ENCODE measurements at regions not wholly inside any gene's neighbourhood (a gene's known extent, or its start where the extent isn't known, plus 50 kb on each side); places are given as distances from the start of the nearest gene placed in this dataset.
"Not testable (repeated sequence)": the region's sequence is repeated elsewhere in the genome, so short reads cannot be mapped to it uniquely, and the experiment has no call there.

DNA sequence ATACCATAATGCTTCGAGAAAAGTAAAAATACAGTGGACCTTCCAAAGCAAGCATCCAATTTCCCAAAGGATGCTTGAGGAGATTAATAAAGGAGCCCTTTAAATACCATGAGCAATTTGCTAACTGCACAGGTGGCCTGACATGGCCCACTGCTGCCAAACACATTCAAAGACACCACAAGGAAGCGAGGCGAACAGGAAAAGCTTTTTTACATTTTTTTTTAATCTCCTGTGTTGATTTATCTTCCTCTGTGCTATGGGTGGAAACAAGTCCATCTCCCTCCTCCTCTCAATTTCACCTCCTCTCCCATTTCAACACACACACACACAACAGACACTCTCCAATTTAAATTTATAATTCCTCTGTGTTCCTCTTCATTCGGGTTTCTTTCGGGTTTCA, 243.4 kb downstream of the IGSF11 start:
- Histone ChIP-seq H3K27ac (no peak overlapping the region), H3K4me3 (no peak overlapping the region)

DNA sequence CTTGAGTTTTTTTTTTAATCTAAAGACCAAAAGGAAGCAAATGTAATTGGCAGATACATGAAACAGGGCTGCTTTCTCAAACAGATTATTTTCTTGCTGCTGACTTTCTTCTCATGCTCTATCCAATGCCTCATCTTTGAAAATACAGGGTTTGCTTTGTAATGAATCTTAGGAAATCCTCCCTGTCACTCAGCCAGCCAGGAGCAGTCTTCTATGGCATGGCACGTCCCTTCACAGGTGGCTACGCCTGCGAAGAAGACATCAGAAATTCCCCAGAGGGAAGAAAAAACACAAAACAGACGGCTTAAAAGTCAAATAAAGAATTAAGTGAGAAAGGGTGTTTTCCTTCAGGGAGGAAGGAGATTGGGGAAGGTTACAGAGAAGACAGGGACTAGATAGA, 242.5 kb downstream of the IGSF11 start:
- Histone ChIP-seq H3K4me3 (no peak overlapping the region), H3K27ac (no peak overlapping the region)

DNA sequence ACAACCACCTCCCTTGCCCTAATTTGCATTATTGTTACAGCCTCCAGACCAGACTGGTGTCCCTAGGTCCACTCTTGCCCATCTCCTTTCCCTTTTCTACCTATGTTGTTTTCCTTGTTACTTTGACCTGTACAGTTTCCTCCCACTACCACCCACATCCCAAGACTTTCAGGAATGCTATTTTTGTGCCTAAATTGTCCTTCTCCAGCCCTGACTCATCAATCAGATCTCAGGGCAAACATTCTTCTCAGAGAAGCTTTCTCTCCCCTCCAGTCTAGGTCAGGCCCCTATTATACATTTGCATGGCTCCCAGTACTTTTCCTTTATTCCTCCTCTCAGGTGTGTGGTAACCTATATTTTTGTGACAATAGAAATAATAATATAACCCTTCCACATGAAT, 241.5 kb downstream of the IGSF11 start:
- H3K4me3 ChIP-seq = no peak overlapping the region
- no peak overlapping the region for H3K27ac ChIP-seq

DNA sequence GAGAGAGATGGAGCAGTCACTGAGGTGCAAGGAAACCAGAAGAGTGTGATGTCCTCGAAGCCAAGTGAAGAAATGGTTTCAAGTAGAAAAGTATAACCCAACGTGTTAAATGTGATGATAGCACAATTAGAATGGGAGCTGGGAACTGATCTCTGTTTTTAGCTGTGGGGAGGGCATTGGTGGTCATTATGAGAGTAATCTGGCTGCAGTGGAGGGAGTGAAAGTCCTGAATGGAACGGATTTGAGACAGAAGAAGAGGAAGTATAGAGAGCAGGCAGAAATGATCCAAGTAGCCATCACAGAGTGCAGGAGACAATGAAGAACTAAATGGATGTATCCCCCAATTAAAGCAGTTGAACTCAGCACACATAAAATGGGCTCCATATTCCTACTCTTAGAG, 235.3 kb downstream of the IGSF11 start:
- Histone ChIP-seq H3K27ac (no peak overlapping the region), H3K4me3 (no peak overlapping the region)

DNA sequence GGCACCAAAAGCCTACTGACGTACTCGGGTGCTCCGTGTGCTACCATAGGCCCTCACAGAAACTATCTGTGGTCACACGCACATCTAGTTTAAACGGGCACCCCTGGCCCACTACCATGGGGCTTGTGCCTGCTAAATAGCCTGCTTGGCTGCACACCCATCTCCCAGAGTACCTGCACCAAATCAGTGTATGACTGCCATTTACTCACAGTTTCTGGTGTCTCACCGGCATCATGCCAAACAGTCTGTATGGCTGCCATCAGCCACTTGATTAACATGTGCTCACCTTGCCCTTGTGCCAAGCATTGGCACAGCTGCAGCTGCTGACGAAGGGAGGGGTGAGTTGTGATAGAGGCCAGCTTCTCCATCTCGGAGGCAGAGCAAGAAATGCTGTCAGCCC, 232.7 kb downstream of the IGSF11 start:
- H3K27ac ChIP-seq = no peak overlapping the region

DNA sequence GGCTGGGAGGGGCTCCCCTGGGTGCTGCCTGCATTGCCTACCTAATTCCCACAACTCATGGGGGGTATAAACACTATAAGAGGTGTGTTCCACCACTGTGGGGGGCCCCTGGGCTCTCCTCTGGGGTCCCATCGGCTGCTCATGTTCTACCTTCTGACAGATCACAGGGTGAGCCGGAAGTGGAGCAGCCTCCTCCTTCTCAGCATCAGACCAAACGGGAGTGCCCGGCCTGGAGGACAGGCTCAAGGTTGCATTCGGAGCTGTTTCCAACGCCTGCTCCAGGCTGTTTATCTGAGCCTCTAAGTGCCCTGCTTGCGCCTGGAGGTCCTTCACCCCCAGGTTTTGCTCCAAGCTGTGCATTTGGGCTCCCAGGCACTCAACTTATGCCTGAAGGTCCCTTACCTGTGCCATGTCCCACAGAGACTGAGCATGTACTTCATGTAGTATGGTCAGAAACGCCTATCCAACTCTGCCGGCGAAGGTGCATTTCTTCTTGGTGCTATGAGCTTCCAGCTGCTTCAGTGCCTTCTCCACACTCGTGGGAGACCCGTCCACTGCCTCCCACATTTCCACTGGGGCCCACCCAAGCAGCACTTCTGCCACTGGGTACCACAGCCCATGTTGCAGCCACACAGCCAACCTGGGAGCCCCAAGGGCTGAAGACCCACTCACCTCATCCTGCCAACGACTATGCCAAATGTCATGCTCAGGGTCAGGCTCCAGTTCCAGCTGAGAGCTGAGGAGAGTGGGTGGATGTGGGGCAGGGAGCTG, 232.1 kb downstream of the IGSF11 start:
- Histone ChIP-seq H3K4me3 (no peak overlapping the region), H3K27ac (no peak overlapping the region)

More for the DNA sequence above, 232.7 kb downstream of the IGSF11 start:
- no peak overlapping the region for H3K4me3 ChIP-seq

DNA sequence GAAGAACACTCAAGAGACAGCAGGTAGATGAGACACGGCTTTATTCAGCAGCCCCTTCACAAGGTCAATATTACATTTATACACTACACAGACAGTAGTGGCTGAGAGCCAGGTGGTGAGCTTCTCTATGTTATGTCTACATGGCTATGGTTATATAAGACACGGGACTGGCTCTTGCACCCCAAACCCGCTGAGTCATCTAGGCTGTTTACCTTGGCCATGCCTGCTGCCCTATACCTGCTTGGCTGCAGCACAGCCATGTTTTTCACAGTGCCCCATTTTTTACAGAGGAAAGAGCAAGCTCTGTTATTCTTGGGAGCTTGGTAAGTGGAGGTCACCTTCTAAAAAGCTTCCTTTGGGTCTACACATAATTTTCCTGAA, 231.6 kb downstream of the IGSF11 start:
- no peak overlapping the region for H3K27ac ChIP-seq
- H3K4me3 ChIP-seq = no peak overlapping the region

DNA sequence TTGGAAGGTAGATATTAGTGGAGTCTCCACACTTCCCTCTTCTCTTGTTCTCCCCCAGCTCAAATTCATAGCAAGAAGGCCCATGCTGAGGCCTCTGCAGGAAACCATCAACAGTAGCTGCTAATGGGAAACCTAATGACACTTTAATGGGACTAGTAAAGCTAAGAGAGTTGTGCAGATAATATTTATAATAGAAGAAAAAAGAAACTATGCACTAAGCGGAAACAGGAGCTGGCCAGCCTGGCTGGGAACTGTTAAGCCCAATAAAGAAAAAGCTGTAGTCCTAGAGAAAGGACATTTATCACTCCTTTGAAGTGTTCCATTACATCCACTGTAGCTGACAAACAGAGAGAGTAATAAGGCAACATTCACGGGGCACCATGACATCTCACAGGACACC, 229.6 kb downstream of the IGSF11 start:
- H3K4me3 ChIP-seq = no peak overlapping the region
- H3K27ac ChIP-seq = no peak overlapping the region

DNA sequence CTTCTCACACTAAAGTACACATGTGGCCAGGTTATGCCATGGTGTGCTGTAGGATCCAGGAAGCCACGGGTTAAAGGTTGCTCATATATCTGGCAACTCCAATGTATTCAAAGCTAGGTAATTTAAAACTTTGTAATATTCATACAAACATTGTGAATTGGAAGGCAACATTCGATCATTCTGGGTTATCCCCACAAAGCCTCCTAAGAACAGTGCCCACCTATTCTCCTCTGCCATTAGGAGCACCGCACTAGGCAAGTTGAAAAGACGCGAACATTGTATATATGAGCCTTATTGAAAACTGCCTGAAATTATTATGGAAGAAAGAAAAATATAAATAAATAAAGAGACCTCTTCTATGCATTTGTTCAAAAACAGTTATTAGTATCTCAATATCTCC, 228.2 kb downstream of the IGSF11 start:
- Histone ChIP-seq H3K4me3 (no peak overlapping the region), H3K27ac (no peak overlapping the region)

DNA sequence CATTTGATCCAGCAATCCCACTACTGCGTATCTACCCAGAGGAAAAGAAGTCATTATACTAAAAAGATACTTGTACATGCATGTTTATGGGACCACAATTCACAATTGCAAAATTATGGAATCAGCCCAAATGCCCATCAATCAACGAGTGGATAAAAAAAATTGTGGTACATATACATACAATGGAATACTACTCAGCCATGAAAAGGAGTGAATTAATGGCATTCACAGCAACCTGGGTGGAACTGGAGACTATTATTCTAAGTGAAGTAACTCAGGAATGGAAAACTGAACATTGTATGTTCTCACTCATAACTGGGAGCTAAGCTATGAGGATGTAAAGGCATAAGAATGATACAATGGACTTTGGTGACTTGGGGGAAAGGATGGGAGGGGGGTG, 227.3 kb downstream of the IGSF11 start:
- not testable (repeated sequence) for H3K4me3 ChIP-seq, H3K27ac ChIP-seq

DNA sequence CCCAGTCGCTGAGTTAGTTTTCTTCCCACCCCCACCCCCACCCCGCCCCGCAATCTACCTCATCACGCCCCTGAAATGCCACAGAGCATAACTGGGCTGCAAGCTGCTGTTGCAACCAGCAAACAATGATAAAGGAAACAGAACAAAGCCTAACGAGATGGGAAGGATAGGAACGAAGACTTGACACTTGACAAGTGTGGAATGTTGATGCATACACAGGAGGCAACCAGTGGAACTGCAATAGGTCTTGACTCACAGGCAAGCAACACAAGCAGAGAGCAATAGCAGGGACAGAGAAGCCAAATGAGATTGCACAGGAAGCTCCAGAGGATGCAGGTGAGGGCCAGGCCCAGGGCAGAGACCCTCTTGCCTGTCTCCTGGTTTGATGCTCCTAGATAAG, 225.9 kb downstream of the IGSF11 start:
- Histone ChIP-seq H3K27ac (no peak overlapping the region), H3K4me3 (no peak overlapping the region)

DNA sequence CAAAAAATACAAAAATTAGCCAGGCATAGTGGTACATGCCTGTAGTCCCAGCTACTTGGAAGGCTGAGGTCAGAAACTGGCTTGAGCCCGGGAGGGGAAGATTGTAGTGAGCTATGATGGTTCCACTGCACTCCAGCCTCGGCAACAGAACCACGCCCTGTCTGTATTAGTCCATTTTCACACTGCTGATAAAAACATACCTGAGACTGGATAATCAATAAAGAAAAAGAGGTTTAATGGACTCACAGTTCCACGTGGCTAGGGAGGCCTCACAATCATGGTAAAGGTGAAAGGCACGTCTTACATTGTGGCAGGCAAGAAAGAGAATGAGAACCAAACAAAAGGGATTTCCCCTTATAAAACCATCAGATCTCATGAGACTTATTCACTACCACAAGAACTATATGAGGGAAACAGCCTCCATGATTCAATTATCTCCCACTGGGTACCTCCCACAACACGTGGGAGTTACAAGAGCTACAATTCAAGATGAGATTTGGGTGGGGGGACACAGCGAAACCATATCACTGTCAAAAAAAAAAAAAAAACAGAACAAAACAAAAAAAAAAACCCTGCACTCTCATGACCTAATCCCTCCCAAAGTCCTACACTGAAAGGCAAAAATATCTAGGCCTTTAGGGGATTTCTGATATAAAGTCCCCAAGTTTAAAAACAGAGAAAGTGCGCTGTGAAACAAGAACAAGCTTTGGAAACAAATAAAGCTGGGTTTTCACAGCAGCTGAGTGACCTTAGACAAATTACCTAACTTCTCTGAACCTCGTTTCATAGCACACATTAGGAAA, 224.7 kb downstream of the IGSF11 start:
- no peak overlapping the region for H3K4me3 ChIP-seq

DNA sequence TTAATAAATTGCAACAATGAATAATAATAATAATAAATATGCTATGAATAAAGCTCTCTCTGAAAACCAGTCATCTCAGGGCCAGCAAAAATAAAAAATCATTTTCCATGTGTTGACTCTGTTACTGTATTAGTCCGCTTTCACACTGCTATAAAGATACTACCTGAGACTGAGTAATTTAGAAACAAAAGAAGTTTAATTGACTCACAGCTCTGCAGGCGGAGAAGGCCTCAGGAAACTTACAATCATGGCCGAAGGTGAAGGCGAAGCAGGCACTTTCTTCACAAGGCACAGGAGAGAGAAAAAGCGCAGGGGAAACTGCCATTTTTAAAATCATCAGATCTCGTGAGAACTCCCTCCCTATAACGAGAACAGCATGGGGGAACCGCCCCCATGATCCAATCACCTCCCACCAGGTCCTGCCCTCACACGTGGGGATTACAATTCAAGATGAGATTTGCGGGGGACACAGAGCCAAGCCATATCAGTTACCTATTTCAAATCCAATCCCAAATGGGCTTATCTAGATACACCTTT, 224.1 kb downstream of the IGSF11 start:
- Histone ChIP-seq H3K4me3 (no peak overlapping the region), H3K27ac (no peak overlapping the region)

More for the DNA sequence above, 224.7 kb downstream of the IGSF11 start:
- H3K27ac ChIP-seq = no peak overlapping the region

DNA sequence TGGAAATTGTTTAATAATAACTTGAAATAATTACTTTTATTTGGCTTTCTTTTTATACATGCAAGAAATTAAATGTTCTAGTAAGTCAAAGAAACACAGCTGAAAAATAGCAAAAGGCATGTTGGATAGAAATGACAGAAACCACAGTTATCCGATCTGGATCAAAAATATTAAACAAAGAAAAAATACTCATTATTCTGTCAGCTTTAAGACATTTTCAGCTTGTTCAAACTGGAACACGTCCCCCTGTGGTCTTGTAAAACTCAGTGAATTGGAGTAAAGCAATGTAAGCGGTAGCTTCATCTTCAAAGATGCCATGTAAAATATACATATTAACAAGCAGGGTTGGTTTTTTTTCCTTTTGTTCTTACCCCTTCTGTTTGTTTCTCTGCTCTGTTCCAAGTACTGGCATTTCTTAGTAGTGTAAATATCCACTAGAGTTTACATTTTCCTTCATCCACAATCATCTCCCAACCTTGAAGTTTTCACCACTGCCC, 223.4 kb downstream of the IGSF11 start:
- no peak overlapping the region for H3K27ac ChIP-seq
- H3K4me3 ChIP-seq = no peak overlapping the region

DNA sequence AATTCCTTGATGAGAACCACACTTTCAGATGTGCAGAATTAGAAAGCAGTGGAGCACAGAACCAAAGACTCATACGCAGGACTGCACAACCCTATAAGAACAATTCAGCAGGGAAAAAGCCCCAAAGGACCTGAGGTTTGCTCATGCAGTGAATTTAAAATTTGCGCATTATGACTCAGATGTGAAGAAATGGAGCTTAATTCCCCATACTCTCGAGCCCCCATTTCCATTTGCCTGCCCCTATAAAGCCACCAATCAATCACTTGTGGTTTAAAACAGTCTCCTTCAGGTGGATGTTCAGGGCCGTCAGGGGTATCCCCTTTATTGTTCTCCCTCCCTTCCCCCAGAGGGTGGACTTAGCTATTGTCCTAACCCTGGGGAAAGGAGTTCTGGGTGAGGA, 221.2 kb downstream of the IGSF11 start:
- H3K27ac ChIP-seq = no peak overlapping the region
- no peak overlapping the region for H3K4me3 ChIP-seq

DNA sequence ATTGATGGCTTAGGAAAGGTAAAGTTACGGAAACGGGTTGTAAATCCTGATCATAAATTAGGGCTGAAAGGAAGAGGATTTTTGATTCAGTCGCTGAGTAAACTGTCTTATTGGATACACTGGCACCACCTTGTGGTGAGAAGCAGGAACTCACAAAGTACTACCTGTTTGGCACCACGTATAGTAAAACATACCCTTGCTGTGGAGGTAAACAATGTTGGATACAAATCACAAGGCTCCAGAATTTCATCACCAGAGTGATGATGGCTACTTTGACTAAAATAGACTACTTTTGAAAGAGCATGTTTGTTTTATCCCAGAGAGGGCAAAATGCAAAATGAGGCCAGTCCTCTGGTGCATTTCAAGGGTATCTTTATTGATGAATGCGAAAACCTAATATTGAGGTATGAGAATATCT, 216.9 kb downstream of the IGSF11 start:
- Histone ChIP-seq H3K27ac (no peak overlapping the region), H3K4me3 (no peak overlapping the region)

DNA sequence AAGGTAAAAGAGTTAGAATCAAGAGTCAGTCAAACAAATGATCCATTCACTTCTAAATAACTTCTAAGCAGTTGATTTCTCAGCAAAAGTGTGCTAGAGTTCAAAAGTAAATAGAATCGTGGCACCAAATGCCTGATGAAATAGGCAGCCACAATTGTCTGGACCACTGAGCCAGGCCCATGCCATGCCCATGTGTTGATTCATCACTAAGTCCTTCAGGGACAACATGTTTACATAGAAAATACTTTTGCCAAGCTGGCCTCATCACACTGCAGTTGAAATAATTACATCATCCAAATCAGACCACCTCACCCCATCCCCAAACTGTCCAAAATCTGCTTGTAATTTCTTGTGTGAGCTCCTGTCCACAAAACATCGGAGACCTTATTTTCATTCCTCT, 216.3 kb downstream of the IGSF11 start:
- Histone ChIP-seq H3K27ac (no peak overlapping the region), H3K4me3 (no peak overlapping the region)

DNA sequence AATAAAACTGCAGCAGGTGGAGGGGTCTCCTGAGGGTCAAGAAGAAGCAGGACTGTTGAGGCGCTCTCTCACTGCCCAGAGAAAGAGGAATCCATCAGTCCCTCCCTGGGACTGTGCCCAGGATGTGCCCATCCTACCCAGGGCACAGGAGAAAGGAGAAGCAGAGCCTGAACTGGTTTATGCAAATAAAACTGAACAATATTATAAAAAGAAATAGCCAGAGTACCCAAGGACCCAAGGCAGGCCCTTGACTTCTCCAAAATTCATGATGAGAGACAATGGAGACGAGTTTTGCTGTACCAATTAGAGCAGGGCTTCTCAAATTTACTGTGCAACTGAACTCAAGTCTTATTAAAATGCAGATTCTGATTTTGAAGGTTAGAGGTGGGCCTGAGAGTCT, 211.0 kb downstream of the IGSF11 start:
- Histone ChIP-seq H3K4me3 (no peak overlapping the region), H3K27ac (no peak overlapping the region)

DNA sequence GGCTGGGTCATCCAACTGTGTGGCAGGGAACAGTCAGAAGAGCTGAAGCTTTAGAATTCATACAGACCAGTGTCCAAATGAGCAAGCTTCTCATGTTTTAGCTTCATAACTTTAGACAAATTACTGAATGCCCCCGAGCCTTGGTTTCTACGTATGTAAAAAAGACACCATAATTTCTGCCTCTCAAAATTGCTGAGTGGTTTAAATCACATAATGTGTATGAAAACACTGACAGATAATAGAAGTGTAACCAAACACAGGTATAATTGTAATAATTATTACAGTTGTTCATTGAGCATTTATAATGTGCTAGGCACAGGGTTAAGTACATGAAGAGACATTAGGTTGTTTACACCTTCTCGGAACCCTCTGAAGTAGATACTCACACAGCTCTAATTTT, 207.2 kb downstream of the IGSF11 start:
- H3K4me3 ChIP-seq = no peak overlapping the region
- H3K27ac ChIP-seq = no peak overlapping the region

DNA sequence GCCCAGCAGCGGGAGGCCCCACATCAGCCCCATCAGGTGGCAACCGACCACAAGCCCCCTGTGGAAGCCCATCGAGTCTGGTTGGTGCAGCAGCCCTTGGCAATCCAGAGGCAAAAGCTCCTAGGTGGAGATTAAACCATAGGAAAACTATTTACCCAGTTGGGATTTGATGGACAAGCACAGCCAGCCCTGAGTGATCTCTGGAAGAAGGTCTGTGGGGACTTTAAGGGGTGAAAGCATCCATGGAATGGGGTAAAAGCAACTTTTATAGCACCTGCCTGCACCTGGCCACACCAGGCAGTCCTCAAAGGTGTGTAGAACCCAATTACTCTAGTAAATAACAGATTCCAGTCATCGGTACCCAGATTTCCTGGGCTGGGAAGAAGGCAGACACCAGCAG, 206.3 kb downstream of the IGSF11 start:
- H3K4me3 ChIP-seq = no peak overlapping the region
- no peak overlapping the region for H3K27ac ChIP-seq

DNA sequence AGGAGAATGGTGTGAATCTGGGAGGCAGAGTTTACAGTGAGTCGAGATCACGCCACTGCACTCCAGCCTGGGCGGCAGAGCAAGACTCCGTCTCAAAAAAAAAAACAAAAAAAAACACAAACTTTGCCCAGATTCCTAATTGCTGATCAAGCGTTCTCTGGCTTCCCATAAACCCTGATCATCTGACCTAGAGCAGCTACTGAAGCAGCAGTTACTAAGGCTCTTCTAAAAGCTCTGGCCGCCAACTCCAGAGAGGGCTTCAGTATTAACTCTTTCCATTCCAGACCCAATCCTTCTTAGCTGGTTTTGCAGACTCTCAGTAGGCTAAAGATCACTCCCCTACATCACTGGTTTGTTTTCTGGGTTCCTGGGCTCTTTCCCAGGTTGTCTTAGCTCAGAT, 201.6 kb downstream of the IGSF11 start:
- H3K27ac ChIP-seq = no peak overlapping the region
- no peak overlapping the region for H3K4me3 ChIP-seq

Measured in skin epidermis (tissue), 12 donors.